GM19043 (cell line): ENCODE measurements at regions not wholly inside any gene's neighbourhood (a gene's known extent, or its start where the extent isn't known, plus 50 kb on each side); places are given as distances from the start of the nearest gene placed in this dataset.

Experiments
- ATAC-seq: cut with Tn5 transposase; IDR thresholded peaks from one replicate; pipeline ENCODE4 v1.9.1; 2021; ENCODE audit warnings: low read depth; ENCODE audit not compliant: unreplicated experiment

- no peak for ATAC-seq
Measured at GRCh38 chr13:107185889-107186288, 618.0 kb upstream of the ARGLU1 start.

- no peak for ATAC-seq
Measured at GRCh38 chr13:107170270-107170931, 602.5 kb upstream of the ARGLU1 start.

GRCh38 chr13:107157271-107157670, 589.3 kb upstream of the ARGLU1 start:
- ATAC-seq, result no peak

GRCh38 chr13:107144432-107144831, 576.5 kb upstream of the ARGLU1 start:
- ATAC-seq, result no peak

- ATAC-seq, result no peak
Measured at GRCh38 chr13:107141767-107142166, 573.8 kb upstream of the ARGLU1 start.

- ATAC-seq, result no peak
Measured at GRCh38 chr13:107139006-107139405, 571.1 kb upstream of the ARGLU1 start.

- no peak for ATAC-seq
Measured at GRCh38 chr13:107138486-107138885, 570.5 kb upstream of the ARGLU1 start.

- ATAC-seq, result no peak
Measured at GRCh38 chr13:107133950-107134349, 566.0 kb upstream of the ARGLU1 start.

GRCh38 chr13:107130566-107130965, 562.6 kb upstream of the ARGLU1 start:
- ATAC-seq, result no peak

GRCh38 chr13:107124730-107125129, 556.8 kb upstream of the ARGLU1 start:
- ATAC-seq, result no peak

- ATAC-seq, result no peak
Measured at GRCh38 chr13:107124129-107124718, 556.3 kb upstream of the ARGLU1 start.

GRCh38 chr13:107121793-107122192, 553.9 kb upstream of the ARGLU1 start:
- no peak for ATAC-seq

GRCh38 chr13:107119989-107120881, 552.3 kb upstream of the ARGLU1 start:
- no peak for ATAC-seq

GRCh38 chr13:107118506-107118905, 550.6 kb upstream of the ARGLU1 start:
- no peak for ATAC-seq

GRCh38 chr13:107117327-107118012, 549.5 kb upstream of the ARGLU1 start:
- ATAC-seq, result no peak

GRCh38 chr13:107113387-107113786, 545.5 kb upstream of the ARGLU1 start:
- no peak for ATAC-seq

GRCh38 chr13:107111248-107111647, 543.3 kb upstream of the ARGLU1 start:
- ATAC-seq, result no peak

GRCh38 chr13:107104631-107105030, 536.7 kb upstream of the ARGLU1 start:
- no peak for ATAC-seq

- ATAC-seq, result no peak
Measured at GRCh38 chr13:107102676-107103075, 534.7 kb upstream of the ARGLU1 start.

- no peak for ATAC-seq
Measured at GRCh38 chr13:107099661-107100060, 531.7 kb upstream of the ARGLU1 start.

- ATAC-seq, result no peak
Measured at GRCh38 chr13:107097916-107098315, 530.0 kb upstream of the ARGLU1 start.
